Esophagus muscularis mucosa (tissue), 4 donors: ENCODE measurements at regions not wholly inside any gene's neighbourhood (a gene's known extent, or its start where the extent isn't known, plus 50 kb on each side); places are given as distances from the start of the nearest gene placed in this dataset.

ENCODE experiments used
- EP300 ChIP-seq: sonication (generic); formaldehyde crosslinking; IDR thresholded peaks from one replicate; pipeline ENCODE4 v1.6.1; 2017; ENCODE audit warnings: antibody characterized with exemption
- POLR2A ChIP-seq: fragments of 450-650 bp; IDR thresholded peaks from one replicate; pipeline ENCODE4 v1.6.1; 2017; ENCODE audit warnings: antibody characterized with exemption, moderate library complexity, mild to moderate bottlenecking, low read depth
- TF ChIP-seq, protein P1 (sequence below), 3 experiments: fragments of 200-600 bp in 2 of 3; fragments of 450-650 bp in 1 of 3; sonication (generic) in 2 of 3; IDR thresholded peaks; one replicate each; pipeline ENCODE4 v1.5.1; 2017 to 2019; ENCODE audit warnings: antibody characterized with exemption in 3 of 3, mild to moderate bottlenecking in 2 of 3, moderate library complexity in 1 of 3

DNA sequence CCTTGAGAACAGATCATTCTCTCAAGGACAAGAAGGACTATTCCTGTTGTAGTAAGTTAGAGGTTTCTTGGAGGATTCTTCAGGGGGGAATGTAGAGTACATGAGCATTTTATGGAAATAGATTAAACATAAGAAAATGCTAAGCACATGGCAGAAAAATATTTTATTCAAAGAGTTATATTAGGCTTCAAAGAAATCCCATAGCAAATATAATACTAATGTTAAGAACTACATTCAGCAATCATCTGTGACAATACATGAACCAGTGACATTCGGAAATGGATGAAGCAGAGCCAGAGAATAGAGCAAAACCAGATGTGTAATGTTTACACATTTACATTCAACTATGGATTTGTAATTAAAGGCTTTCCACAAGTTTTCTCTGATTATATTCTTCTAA is 288.6 kb downstream of the NAF1 start:
- TF ChIP-seq, protein P1, sequence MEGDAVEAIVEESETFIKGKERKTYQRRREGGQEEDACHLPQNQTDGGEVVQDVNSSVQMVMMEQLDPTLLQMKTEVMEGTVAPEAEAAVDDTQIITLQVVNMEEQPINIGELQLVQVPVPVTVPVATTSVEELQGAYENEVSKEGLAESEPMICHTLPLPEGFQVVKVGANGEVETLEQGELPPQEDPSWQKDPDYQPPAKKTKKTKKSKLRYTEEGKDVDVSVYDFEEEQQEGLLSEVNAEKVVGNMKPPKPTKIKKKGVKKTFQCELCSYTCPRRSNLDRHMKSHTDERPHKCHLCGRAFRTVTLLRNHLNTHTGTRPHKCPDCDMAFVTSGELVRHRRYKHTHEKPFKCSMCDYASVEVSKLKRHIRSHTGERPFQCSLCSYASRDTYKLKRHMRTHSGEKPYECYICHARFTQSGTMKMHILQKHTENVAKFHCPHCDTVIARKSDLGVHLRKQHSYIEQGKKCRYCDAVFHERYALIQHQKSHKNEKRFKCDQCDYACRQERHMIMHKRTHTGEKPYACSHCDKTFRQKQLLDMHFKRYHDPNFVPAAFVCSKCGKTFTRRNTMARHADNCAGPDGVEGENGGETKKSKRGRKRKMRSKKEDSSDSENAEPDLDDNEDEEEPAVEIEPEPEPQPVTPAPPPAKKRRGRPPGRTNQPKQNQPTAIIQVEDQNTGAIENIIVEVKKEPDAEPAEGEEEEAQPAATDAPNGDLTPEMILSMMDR (IDR thresholded peaks at IDR 0.05), result no peak
- TF ChIP-seq POLR2A (no peak), EP300 (no peak)
